ENCODE measurements at regions not wholly inside any gene's neighbourhood (a gene's known extent, or its start where the extent isn't known, plus 50 kb on each side); places are given as distances from the start of the nearest gene placed in this dataset.

DNA sequence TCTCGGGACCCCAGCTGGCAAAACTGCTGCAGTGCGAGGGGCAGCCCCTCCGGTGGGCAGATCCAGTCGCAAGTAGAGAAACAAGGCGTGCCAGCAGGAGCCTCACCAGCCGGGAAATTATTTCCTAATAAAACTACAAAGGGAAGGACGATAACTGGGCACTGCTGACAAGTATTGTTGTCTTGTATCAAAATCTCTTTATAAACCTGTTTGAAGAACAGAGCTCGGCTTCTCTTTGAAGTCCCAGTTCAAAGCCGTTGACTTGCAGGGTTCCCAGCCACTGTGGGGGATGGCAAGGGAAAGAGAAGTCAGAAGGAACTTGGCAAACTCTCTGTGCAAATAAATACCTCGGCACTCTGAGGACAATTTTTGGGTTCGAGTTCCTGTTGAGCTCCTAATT is 504.5 kb downstream of the CD83 start:
- DNase-seq: no peak

DNA sequence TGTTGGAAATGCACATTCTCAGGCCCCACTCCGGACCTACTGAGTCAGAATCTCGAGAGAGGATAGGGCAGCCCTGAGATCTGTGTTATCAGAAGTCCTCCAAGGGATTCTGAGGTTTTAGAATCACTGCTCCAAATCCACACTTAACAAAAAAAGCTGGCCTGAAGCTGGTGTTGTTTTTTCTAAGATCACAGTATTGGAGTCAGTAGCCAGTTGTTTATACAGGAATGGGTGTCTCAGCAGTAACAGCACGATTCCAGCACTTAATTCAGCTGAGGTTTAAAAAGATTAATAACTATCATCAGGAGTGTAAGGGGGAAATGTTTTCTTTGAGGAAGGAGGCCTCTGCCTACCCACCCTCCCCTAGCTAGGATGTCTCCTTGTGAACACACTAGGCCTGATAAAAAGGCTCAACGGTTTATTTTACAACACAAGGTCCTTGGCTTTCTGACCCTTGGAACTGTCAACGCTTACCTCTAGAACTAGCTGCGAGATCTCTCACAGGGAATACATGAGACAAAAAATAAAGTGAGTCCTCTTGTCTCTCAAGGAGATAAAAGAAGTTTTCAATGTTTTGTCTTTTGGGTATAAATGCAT is 505.4 kb downstream of the CD83 start:
- DNase-seq: no peak

DNA sequence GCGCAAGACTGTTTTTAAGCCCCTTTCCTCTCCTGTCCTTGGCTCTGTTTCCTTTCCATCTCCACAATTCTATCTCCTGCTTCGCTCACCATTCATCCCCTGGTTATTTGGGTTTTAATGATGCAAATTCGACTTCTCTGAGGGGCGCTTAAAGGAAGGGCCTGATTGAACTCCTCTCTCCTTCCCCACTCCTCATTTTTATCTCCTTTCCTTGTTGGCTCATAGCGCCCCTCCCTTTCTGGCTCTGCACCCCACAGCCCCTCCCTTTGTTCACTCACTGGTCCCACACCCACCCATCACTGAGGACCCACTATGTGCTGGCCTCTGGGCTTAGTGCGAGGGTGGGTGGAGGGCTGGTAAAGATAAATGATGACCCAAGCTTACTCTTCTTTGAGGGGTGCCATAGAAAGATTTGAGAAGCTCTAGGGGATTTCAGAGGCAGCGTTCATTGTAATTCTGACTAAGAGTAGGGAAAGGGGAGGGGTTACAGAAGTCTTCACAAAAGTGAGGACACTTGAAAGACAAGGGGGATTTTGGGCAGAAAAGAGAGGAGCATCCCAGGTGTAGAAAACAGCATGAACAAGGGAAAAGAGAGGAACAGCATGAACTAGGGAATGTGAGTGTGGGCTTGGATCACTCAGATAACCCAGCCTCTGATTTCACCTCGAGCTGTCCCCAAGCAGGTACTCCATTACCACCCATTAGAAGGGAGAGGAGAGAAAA is 507.8 kb downstream of the CD83 start:
- DNase-seq: no peak

DNA sequence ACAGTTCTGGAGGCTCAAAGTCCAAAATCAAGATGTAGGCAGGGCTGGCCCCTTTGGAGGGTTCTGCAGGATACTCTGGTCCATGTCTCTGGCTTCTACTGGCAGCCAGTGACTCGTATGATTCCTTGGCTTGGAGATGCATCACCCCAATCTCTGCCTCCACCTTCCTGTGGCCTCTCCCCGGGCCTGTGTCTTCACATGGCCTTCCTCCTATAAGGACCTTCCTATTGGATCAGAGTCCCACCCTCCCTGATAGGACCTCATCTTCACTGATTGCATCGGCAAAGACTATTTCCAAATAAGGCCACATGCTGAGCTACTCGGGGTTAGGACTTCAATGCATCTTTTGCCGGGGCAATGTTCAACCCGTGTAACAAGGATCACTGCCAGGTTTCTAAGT is 509.0 kb downstream of the CD83 start:
- DNase-seq: no peak

DNA sequence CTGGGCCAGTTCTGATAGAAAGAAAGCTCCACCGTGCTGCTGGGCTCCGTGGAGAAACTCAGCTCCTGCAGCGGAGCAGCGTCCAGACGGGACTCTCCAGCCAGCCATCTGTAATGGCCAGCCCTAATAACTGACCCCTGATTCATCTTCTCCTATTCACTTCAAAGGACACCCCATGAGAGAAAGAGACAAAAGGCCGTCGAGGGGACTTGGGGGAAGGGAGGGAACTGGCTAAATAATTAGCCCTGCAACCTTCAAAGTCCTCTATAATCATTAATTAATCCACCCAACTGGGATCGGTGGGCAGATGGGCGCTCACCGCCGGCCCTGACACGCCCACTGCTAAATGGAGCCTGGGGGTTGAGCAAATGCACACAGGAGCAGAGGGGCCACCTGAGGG is 512.4 kb downstream of the CD83 start:
- no peak for DNase-seq

DNA sequence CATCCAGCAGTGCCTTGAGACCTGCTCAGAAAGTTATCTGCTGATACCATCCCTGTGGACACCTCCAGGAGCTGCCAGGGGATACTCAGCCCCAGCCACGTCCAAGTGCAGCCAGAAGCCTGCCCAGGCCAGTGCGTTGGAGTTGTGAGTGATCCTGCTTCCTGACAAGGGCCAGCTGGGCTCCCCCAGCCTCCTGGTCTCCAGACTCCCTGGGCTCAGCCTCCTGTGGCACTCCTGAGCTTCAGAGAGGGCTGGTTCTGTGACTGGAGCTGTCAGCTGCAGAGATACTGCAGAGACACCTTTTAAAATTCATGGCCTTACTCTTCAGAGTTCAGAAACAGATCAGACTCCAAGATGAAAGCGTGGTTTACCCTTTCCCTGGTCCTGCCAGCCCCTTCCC is 515.9 kb downstream of the CD83 start:
- DNase-seq: no peak

DNA sequence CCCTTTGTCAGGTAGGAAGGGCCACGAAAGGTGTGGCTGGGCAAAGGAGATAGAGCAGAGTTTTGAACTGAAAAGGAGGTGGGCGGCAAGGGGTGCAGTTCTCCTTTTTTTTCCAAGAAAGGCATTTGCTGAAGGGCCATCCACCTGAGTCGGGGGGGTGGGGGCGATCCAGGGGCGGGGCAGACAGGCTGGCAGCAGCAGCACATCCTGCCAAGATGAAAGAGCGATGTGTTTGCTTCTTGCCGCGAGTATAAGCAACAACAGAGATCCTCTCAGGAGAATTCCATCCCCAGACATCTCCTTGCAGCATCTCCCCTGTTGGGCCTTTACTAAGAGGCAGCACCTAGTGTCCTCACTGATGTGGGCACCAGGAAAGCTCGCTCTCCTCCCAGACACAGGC is 516.5 kb downstream of the CD83 start:
- DNase-seq: no peak

DNA sequence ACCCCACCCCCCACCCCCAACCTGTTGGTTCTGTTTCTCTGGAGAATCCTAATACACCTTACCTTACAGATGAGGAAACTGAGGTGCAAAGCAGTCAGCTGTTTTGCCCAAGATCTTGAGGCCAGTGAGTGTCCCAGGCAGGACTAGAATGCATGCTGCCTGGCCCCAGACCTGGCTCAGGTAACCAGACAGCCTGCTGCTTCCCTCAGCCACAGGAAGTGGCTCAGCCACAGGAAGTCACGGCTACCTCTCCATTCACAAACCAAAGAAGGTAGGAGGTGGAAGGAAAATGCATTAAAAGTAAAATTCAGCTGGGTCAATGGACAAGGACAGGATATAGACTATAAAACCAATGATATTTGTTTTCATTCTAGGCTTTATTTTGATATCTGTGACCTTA is 517.6 kb downstream of the CD83 start:
- DNase-seq: peak; percentile 47

DNA sequence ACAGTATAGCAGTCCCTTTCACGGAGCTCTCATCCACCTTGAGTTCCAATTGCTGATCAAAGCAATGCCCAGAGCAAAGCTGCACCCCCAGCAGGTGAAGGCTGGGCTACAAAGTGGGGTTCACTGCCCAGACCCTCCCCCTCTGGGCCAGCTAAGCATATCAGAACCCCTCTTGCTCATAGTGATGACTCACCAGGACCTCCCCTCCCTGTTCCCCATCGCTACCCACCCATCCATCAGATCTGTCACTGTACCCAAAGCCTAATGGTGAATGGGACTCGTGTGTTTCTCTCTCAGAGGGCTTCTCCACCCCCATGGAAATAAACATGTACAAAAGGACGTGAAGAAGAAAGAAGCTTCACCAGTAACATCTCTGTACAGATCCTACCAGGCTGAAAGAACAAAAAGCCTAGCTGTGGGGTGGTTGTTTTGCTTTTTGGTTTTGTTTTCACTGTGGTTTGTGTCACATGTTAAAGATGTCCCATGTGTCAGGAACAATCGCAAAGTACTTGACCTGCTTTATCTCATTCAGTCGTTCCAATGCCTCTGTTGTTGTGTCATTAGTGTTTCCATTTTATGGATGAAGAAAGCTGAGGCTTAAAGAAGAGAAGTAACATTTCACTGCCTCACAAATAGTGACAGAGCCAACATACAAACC is 518.5 kb downstream of the CD83 start:
- no peak for DNase-seq

DNA sequence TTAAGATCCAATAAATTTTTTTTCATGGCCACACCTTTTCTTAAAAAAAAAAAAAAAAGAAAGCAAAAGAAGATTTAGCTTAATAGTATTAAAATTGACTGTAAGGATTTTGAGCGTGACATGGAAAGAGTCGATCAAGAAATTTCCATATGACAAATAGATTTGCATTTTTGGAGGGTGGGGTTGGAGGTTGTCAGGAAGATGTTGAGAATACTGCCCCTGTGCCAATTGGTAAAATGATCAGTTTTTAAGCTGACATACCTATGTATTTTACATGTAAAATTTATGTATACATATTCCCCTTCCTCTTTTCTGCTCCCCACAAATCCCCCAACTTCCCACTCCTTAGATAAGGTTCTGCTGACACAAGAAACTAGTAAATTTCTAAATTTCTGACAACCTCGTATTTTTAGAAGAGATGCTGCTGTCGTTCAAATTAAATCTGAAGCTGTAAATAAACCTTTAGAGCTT is 520.9 kb downstream of the CD83 start:
- DNase-seq: no peak

DNA sequence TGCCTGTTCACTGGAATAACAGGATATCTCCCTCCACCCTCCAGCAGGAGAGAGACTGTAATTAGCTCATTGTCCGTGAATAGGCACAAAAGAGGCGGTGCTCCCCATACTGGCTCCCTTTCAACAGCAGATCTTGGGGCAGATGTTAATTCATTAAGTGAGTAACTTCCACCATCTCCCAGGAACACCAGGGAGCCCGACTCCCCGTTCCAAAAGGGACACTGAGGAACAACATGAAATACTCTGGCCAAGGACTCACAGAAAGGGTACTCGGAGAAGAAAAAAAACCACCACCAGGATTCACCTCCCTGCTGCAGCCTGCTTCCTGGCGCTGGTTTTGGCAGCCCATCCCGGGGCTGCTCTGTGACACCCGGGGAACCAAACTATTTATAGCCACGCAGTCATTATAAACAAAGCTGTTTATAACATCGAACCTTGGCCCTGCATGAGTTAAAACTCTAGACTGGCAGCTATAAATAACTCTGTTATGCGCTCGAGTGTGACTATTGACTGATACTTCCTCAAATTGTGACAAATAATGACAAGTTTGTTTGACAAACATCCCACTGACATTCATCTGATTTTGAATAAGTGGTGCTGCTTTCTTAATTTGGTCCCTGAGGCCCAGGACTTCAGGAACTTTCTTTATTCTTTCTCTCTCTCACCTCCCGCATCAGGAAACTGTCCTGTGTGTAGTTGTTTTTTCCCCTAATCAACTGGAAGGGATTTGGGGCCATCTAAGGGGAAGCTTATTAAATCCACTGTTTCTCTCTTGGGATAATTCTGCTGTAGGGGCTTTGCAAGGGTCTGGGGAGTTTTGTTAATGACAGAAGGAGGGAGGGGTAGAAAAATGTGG is 521.6 kb downstream of the CD83 start:
- DNase-seq: no peak

DNA sequence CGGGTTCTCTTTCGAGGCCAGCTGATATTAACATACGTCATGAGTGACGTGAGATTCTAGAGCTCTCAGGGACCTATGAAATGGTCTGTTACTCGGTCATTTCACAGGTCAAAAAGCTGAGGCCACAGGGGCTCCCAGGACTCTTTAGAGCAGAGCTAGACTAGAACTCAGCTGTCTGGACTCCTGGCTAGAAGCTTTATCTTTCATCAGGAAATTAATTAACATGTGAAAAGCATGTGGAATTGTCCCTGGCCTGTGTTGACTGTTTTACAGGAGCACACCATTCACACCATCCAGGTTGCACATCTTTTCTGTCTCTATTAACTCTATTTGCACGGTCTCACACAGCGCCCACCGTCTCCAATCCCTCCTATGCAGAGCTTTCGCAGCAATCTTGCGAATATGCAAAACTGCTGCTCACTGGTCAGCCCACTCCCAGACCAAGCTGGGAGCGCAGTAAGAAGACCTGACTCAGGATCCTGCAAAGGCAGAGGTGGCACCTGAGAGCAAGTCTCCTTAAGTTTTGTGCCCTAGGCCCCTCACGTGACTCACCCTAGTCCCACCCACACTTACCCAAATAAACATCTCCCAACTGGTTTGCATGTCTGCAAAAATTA is 522.5 kb downstream of the CD83 start:
- DNase-seq: no peak

DNA sequence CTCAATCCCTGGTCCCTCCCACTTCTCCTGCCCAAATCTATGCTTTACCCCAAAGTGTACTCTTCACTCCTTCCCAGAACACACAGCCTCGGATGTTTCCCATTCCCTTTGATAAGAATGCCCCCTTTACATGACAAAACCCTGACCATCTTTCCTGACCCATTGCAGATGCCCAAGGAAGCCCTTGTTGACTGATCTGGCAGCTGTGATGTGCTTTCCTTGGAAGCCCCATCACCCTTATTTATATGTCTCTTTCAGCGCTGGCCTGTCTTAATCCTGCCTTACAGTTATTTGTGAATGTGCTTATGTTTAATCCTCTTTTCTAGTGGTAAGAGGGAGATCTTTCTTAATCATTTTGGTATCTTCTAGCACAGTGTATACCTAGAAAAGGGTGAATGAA is 523.1 kb downstream of the CD83 start:
- no peak for DNase-seq

DNA sequence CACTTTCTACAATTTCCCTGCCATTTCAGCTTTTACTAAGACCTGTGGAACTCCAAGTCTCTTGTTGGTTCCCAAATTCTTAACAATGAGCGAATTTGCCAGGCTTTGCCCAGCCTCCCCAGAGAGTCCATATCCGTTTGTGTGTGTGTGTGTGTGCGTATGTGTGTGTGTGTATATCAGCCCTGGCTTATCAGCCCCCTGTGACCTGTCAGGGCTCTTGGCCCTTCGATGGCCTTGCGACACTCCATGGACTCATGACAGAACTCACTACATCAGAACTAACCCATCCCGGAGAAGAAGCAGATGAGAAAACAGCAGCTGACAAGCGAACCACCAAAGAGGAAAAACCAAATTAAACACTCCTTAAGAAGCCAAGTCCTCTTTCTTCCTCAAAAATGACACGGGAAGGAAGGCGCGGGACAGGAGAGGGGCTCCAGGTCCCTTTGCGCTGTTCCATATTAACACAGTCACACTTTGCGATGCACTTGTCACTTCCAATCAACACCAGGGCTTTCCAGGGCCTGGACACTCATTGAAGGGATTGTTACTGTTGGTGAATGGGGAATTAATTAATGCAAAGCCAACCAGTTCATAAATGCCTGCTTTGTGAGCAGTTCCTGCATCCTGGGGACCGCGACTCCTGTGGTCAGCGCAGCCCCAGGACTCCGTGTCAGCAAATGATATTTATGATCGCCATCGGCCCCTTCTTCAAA is 524.0 kb downstream of the CD83 start:
- no peak for DNase-seq

DNA sequence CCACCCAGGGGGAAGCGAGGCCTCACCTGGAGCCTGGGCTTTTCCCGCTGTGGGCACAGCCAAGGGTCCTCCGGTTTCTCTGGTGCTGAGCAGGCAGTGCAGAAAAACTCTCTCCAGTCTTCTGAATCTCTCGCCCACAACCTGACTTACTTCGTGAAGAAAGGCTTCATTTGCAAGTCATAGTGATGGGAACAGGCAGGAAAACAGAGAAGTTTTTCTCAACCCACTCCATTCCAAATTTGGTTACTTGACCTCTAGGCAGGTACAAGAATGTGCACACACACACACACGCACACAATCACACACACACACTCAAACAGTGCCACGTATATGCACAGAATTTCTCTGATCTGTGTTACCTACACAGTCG is 524.5 kb downstream of the CD83 start:
- no peak for DNase-seq

DNA sequence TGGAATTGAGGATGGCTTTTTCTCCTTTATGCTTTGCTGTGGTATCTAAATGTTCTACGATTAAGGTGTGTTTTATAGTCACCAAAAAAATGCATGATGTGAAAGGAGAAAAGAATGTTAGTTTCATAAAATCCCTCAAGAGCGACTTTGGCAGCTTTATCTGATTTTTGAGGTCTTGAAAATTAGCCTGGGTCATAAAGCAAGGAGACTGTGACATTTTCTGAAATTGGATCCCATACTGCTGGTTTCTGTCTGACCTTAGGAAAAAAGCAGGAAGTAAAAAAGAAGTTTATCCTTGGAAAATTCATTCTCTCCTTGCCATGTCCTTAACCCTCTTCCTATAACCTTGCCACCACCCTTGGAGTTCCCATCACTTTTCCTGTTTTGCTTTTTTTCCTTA is 525.3 kb downstream of the CD83 start:
- DNase-seq: no peak

DNA sequence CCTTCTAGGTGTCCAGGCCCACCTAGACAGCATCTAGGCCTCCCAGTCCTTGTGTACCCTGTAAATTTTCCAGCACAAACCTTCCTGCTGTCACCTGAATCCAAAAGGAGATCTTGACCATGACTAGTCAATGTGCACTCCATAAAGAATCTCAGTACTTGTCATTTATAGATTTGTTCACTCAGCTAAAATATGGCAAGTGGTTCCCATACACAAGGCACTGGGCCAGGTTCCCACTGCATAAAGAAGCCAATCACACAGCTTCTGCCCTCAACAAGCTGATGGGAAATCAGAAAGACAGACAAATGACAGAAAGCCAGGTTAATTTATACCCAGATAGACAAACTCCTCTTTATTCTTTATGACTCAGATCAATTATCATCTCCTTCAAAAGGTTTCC is 526.8 kb downstream of the CD83 start:
- DNase-seq: no peak

DNA sequence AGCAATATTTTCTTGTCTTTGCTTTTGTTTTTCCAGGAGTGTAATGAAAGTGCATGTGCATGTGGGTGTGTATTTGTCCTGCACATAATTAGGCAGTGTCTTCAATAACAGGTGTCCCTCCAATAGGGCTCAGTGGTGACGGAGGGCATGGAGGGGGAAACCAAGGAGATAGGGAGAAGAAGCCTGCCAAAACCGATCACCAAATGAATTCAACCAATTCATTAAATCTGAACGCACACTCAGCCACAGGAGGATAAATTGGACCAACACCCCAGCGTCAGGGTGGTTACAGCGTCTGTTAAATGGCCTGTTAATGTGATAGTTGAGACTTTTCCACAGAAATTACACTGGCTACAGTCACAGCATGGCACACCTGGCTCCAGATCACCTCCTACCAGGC is 527.6 kb downstream of the CD83 start:
- DNase-seq: no peak

DNA sequence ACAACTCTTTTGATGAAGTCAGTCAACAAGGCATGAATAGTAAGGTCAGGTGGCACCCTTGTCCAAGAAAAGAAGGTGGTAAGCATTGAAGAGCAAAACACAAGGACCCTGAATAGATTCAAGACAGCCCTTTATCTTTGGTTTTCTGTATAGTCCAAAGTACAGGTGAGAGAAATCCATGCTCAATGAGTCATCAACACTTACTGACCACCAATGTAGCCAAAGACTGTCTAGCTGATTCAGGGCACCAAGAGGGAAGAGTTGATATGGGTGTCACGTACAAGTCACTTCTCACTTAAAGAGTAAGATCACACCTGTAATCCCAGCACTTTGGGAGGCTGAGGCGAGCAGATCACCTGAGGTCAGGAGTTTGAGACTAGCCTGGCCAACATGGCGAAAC is 528.3 kb downstream of the CD83 start:
- no peak for DNase-seq

DNA sequence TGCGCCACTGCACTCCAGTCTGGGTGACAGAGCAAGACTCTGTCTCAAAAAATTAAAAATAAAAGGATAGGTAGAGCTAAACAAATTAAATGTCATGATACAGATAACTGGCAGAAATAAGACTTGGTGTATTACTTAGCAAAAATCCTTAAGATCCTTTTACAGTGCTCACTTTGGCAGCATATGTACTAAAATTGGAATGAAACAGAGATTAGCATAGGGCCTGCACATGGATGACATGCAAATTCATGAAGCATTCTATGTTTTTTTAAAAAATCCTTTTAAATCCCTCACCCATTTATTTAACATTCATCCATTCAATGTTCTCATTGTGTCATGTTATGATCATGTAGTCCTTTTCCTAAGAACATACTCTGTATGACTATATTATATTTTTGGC is 528.8 kb downstream of the CD83 start:
- DNase-seq: no peak

DNA sequence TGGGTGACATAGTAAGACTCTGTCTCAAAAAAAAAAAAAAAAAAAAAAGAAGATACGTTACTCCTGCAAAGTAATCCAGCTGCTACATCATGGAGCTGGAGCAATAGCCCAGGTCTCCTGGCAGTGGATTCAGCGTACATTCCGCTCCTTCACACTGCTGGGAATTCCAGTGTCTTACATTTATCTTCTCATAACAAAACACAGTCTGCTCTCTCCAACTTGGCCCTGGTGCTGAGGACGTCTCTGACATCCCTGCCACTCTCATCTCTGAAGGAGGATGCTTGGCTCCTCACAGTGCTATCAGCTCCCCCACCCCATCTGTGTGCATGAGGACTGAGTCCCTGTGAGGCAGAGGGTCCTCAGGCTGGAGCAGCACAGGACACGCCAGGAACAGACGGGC is 529.8 kb downstream of the CD83 start:
- DNase-seq: no peak

DNA sequence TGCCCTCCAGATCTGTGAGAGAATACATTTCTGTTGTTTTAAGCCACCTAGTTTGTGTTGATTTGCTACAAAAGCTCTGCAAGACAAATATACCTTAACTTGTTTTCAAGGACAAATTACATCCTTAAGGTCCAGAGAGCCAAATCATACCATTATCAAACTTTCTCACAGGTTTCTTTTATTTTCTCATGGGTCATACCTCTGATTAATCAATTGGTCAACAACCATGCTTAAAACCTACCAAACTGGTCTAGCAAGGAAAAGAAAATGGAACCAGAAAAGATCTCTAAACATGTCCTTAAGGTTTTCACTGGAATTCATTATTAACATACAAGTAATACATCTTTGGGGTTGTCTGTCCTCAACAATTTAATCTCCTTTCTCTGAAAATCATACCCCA is 535.0 kb downstream of the CD83 start:
- DNase-seq: no peak
